Activated T-helper 1 cell treated with anti-CD3 and anti-CD28 coated beads, Interleukin-12 subunit alpha, Interleukin-12 subunit beta, Interleukin-2, Interleukin-4 antibody, amounts not matched to agents 30 ng/mL and 10 ng/mL and 1 ng/mL, durations not matched to agents 14 hours and 24 hours and 36 hours (primary cell): ENCODE measurements at regions not wholly inside any gene's neighbourhood (a gene's known extent, or its start where the extent isn't known, plus 50 kb on each side); places are given as distances from the start of the nearest gene placed in this dataset.
"Not testable (repeated sequence)": the region's sequence is repeated elsewhere in the genome, so short reads cannot be mapped to it uniquely, and the experiment has no call there.

Experiments
- DNase-seq: peaks from one replicate; pipeline ENCODE4 v3.0.0; 2021; ENCODE audit warnings: low spot score
- H3K27ac Mint-ChIP-seq: one replicate; pipeline ENCODE4 v1.8.0; 2021; ENCODE audit warnings: mild to moderate bottlenecking, mixed read lengths
- H3K27me3 Mint-ChIP-seq: one replicate; pipeline ENCODE4 v1.8.0; 2022; ENCODE audit warnings: mild to moderate bottlenecking, moderate library complexity, mixed read lengths; ENCODE audit not compliant: insufficient read depth
- H3K36me3 Mint-ChIP-seq: one replicate; pipeline ENCODE4 v1.8.0; 2021; ENCODE audit warnings: low read depth, mixed read lengths
- H3K4me1 Mint-ChIP-seq: one replicate; pipeline ENCODE4 v1.8.0; 2021; ENCODE audit warnings: low read depth, mixed read lengths
- H3K4me3 Mint-ChIP-seq: one replicate; pipeline ENCODE4 v1.8.0; 2021; ENCODE audit warnings: mild to moderate bottlenecking, moderate library complexity, mixed read lengths
- H3K9me3 Mint-ChIP-seq: one replicate; pipeline ENCODE4 v1.8.0; 2021; ENCODE audit warnings: mixed read lengths
- intact Hi-C: fragments of 100-400 bp; cut with micrococcal nuclease; formaldehyde crosslinking; loops from one replicate; pipeline ENCODE4 v1.15.1; 2024

DNA sequence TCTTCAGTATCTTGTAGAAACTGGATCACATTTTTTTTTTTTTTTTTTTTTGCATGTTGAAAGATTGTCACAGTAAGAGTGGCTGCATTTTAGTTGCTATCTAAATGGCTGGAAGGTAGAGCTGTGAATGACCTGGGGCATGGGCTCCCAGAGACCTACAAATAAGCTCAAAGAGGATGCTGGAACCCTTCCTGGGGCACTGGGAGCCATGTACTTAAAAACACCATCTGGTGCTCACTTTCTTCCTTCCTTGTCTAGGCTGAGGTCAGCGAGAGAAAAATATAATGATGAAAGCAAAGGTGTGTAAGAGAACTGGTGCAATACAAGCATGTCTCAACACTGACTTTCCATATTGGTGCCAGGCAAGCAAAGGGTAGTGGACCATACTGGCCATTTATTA lies 323.9 kb downstream of the SV2B start:
- Mint-ChIP-seq H3K9me3 (peaks cover 19% of the 10 kb centered on the region), H3K4me3 (no peak overlapping the region), H3K36me3 (no peaks in the 10 kb centered on the region), H3K27ac (no peak overlapping the region), H3K27me3 (peaks cover 7% of the 10 kb centered on the region), H3K4me1 (peaks cover 37% of the 10 kb centered on the region)
- DNase-seq = no peak
- intact Hi-C loops = loop anchor here (10.0 kb wide), 1 partner anchor 119 kb away; no protein-coding TSS in a partner anchor

- intact Hi-C loops = loop anchor here (1.0 to 10.0 kb wide), 2 partner anchors 44 to 122 kb away; no protein-coding TSS in a partner anchor
- DNase-seq = no peak
- H3K4me3 Mint-ChIP-seq = no peak overlapping the region
- peaks cover 2% of the 10 kb centered on the region for H3K36me3 Mint-ChIP-seq
- peaks cover 15% of the 10 kb centered on the region for H3K9me3 Mint-ChIP-seq
- H3K4me1 Mint-ChIP-seq = peaks cover 37% of the 10 kb centered on the region
- H3K27ac Mint-ChIP-seq = no peak overlapping the region
- H3K27me3 Mint-ChIP-seq = no peaks in the 10 kb centered on the region
Measured at GRCh38 chr15:91426412-91426811, 326.4 kb downstream of the SV2B start.

- Mint-ChIP-seq H3K9me3 (peaks cover 15% of the 10 kb centered on the region), H3K27me3 (no peaks in the 10 kb centered on the region), H3K36me3 (peaks cover 2% of the 10 kb centered on the region), H3K4me1 (peaks cover 13% of the 10 kb centered on the region), H3K27ac (no peak overlapping the region), H3K4me3 (no peak overlapping the region)
- intact Hi-C loops = loop anchor here (10.0 kb wide), 1 partner anchor 125 kb away; no protein-coding TSS in a partner anchor
- no peak for DNase-seq
Measured at GRCh38 chr15:91429973-91430372, 329.9 kb downstream of the SV2B start.

DNA sequence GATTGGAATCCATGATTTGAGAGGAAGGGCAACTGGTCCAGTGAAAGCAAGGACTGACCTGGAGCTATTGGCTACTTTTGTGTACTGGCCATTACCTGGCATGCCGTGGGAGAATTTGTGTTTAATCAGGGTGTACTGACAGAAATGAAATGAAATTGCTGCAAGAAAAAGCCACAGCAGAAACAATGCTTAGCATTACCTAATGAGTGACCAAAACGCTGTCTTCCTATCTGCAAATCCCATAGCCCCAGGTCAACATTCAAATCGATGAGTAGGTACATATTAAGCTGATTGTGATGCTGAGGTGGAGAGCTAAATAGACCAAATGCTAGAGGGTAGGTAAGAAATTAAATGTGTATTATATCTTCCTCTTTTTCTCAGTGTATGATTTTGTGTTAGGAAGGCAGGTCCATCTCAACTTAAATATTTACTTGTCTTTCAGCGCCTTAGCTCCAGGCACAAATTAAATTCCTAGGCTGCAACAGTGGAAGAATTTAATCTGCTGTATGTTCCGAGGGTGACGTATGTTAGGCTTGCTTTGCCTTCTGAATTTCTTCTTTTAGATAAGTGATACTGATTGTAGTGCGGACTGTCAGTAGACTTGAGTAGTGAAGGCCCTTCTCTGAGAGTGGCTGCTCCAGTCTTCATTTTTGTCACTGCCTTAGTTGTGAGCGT lies 331.1 kb downstream of the SV2B start:
- no peak for DNase-seq
- Mint-ChIP-seq H3K36me3 (peaks cover 2% of the 10 kb centered on the region), H3K4me3 (no peak overlapping the region), H3K4me1 (peaks cover 4% of the 10 kb centered on the region), H3K9me3 (peaks cover 10% of the 10 kb centered on the region), H3K27ac (no peak overlapping the region), H3K27me3 (no peaks in the 10 kb centered on the region)
- intact Hi-C loops = no loop called here

DNA sequence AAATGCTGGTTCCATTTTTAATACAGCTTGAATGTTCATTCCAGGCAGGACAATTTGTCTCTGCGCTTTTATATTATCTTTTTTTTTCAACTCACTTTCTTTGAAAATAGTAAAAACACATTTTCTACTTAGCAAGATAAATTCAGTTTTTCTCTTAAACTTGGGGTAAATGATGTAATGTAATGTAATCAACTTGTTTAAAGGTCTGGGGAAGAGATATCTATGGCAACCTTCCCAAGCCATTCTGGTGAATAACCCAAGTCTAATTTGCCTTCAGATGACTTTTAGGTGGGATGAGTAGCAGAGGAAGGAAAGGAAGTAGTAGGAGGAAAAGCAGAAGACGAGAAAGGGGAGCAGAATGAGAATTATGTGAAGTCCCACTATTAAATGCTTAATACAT lies 335.1 kb downstream of the SV2B start:
- peaks cover 2% of the 10 kb centered on the region for H3K36me3 Mint-ChIP-seq
- H3K27ac Mint-ChIP-seq = no peak overlapping the region
- H3K4me1 Mint-ChIP-seq = no peaks in the 10 kb centered on the region
- H3K9me3 Mint-ChIP-seq = peaks cover 3% of the 10 kb centered on the region
- intact Hi-C loops = no loop called here
- no peak overlapping the region for H3K4me3 Mint-ChIP-seq
- H3K27me3 Mint-ChIP-seq = no peaks in the 10 kb centered on the region
- no peak for DNase-seq

GRCh38 chr15:91444656-91445055 lies 344.6 kb downstream of the SV2B start:
- Mint-ChIP-seq H3K36me3 (peaks cover 2% of the 10 kb centered on the region), H3K27me3 (peaks cover 9% of the 10 kb centered on the region), H3K4me3 (no peak overlapping the region), H3K9me3 (peaks cover 20% of the 10 kb centered on the region), H3K4me1 (no peaks in the 10 kb centered on the region), H3K27ac (no peak overlapping the region)
- DNase-seq = no peak
- intact Hi-C loops = no loop called here

DNA sequence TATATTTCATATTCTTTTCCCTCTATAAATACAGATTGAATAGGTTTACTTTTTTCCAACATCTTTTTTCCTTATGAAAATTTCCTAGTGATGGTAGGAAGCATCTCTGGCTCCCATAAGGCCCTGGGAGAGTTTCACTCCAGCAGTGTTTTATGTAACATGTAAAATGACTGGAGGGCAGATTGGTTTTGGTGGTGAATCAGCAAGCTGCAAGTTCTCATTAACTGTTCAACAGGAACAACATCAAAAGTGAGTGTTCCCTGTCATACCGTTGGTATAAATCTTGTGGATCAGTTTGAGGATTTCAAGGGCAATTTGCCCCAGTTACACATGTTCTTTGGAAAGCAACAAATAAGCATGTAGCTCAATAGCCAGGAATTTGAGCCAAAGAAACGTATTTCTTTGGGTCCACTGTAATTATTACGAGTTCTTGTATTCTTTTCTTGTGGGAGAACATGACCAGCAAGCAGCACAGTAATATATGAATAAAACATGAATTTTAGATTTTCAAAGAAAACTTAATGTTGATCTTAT lies 345.7 kb downstream of the SV2B start:
- intact Hi-C loops = no loop called here
- no peaks in the 10 kb centered on the region for H3K4me1 Mint-ChIP-seq
- no peak overlapping the region for H3K27ac Mint-ChIP-seq
- peaks cover 15% of the 10 kb centered on the region for H3K9me3 Mint-ChIP-seq
- peaks cover 2% of the 10 kb centered on the region for H3K36me3 Mint-ChIP-seq
- peaks cover 9% of the 10 kb centered on the region for H3K27me3 Mint-ChIP-seq
- no peak for DNase-seq
- no peak overlapping the region for H3K4me3 Mint-ChIP-seq

- H3K27me3 Mint-ChIP-seq = peaks cover 10% of the 10 kb centered on the region
- H3K9me3 Mint-ChIP-seq = peaks cover 20% of the 10 kb centered on the region
- intact Hi-C loops = no loop called here
- peaks cover 9% of the 10 kb centered on the region for H3K4me1 Mint-ChIP-seq
- no peak overlapping the region for H3K4me3 Mint-ChIP-seq
- peaks cover 1% of the 10 kb centered on the region for H3K36me3 Mint-ChIP-seq
- no peak overlapping the region for H3K27ac Mint-ChIP-seq
- DNase-seq = no peak
Measured at GRCh38 chr15:91447991-91448644, 348.1 kb downstream of the SV2B start.

DNA sequence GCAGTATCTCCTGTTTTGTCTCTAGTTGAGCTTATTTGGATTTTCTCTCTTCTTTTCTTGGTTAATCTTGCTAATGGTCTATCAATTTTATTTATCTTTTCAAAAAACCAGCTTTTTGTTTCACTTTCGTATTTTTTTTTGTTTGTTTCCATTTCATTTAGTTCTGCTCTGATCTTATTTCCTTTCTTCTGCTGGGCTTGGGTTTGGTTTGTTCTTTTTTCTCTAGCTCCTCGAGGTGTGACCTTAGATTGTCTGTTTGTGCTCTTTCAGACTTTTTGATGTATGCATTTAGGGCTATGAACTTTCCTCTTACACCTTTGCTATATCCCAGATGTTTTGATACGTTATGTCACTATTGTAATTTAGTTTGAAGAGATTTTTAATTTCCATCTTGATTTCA lies 353.3 kb downstream of the SV2B start:
- Mint-ChIP-seq H3K27ac (peak overlapping the region; percentile 56), H3K4me1 (peaks cover 30% of the 10 kb centered on the region), H3K36me3 (peaks cover 15% of the 10 kb centered on the region), H3K9me3 (peaks cover 42% of the 10 kb centered on the region), H3K4me3 (peak overlapping the region; percentile 31)
- H3K27me3 Mint-ChIP-seq, DNase-seq, intact Hi-C loops: not testable (repeated sequence)

- Mint-ChIP-seq H3K27ac (no peak overlapping the region), H3K9me3 (peaks cover 35% of the 10 kb centered on the region), H3K36me3 (peaks cover 15% of the 10 kb centered on the region), H3K27me3 (peaks cover 2% of the 10 kb centered on the region), H3K4me1 (peaks cover 30% of the 10 kb centered on the region), H3K4me3 (no peak overlapping the region)
- no peak for DNase-seq
- intact Hi-C loops = no loop called here
Measured at GRCh38 chr15:91456251-91456718, 356.2 kb downstream of the SV2B start.

DNA sequence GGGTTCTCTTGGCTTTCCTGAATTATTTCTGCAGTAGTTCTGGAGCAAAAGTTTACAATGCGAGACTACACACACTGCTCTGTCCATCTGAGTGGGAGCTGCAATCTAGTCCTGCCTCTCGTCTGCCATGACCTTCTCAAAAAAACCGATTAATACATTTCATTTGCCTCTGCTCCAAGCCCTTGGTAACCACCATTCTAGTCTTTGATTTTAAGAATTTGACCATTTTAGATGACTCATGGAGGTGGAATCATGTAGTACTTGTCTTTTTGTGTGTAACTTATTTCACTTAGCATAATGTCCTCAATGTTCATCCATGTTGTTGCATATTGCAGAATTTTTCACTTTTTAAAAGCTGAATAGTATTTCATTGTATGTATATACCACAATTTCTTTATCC lies 356.9 kb downstream of the SV2B start:
- Mint-ChIP-seq H3K36me3 (peaks cover 15% of the 10 kb centered on the region), H3K27ac (no peak overlapping the region), H3K4me3 (no peak overlapping the region), H3K4me1 (peaks cover 30% of the 10 kb centered on the region), H3K27me3 (peaks cover under 1% of the 10 kb centered on the region), H3K9me3 (peaks cover 29% of the 10 kb centered on the region)
- no peak for DNase-seq
- intact Hi-C loops = no loop called here

- intact Hi-C loops = no loop called here
- no peaks in the 10 kb centered on the region for H3K4me1 Mint-ChIP-seq
- peaks cover 1% of the 10 kb centered on the region for H3K36me3 Mint-ChIP-seq
- H3K27me3 Mint-ChIP-seq = no peaks in the 10 kb centered on the region
- H3K9me3 Mint-ChIP-seq = no peaks in the 10 kb centered on the region
- no peak for DNase-seq
- no peak overlapping the region for H3K4me3 Mint-ChIP-seq
- no peak overlapping the region for H3K27ac Mint-ChIP-seq
Measured at GRCh38 chr15:91461377-91461776, 361.3 kb downstream of the SV2B start.

- Mint-ChIP-seq H3K9me3 (no peaks in the 10 kb centered on the region), H3K36me3 (no peaks in the 10 kb centered on the region), H3K27ac (no peak overlapping the region), H3K4me3 (no peak overlapping the region), H3K27me3 (no peaks in the 10 kb centered on the region), H3K4me1 (peaks cover 21% of the 10 kb centered on the region)
- intact Hi-C loops = no loop called here
- DNase-seq = no peak
Measured at GRCh38 chr15:91465086-91465485, 365.0 kb downstream of the SV2B start.
